ENCODE measurements at regions not wholly inside any gene's neighbourhood (a gene's known extent, or its start where the extent isn't known, plus 50 kb on each side); places are given as distances from the start of the nearest gene placed in this dataset.

DNA sequence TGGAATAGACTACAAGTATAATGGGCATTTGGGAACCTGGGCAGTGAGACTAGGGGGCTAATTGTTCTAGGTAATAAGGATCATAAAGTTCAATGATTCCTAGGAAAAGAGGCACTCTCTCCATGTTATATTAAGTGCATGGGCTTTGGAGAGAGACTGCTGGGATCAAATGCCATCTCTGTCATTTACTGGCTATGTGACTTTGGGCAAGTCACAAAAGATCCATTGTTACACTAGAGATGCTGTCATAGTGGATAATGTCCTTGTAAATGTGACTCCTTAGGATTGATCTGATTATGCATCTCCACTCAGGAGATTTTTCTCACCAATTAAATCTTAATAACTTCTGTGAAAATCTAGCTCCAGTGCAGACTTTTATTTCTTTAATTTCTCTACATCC lies 156.3 kb upstream of the CACNA2D1 start:
- BruUV-seq (replicated peaks), result no TSS peak

DNA sequence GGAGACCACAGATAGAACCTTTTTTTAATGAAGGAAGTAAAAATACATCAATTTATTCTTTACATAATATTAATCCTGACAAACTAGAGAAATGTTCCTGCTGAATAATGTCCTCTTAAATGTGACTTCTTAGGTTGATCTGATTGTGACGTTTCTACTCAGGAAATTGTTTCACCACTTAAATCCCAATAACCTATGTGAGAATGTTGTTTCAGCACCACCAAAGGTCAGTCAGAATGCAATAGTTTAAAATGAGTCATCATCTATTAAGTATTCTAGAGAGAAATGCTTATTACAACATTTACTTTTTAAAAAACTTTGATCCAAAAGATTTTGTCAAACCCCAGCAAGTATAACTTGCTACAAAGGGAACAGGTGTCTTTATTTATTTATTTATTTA lies 155.4 kb upstream of the CACNA2D1 start:
- Histone ChIP-seq H2AFZ (ENCODE audit: low read depth, low read length, poor library complexity, severe bottlenecking) (no peak overlapping the region), H3K27ac (ENCODE audit: low read depth, low read length) (no peak overlapping the region), H3K4me3 (replicated peaks in 1 of 2; ENCODE audit: low read depth in 1 of 2, low read length in 2 of 2) (no peak overlapping the region), H3K9me3 (ENCODE audit: control insufficient read depth in 1 of 2, insufficient read depth in 1 of 2, low read depth in 1 of 2, low read length in 2 of 2) (no peaks in the 10 kb centered on the region), H3K9me2 (ENCODE audit: insufficient read depth) (no peaks in the 10 kb centered on the region), H3K79me2 (ENCODE audit: insufficient read depth, low read length) (no peaks in the 10 kb centered on the region), H4K20me1 (ENCODE audit: insufficient read depth) (no peaks in the 10 kb centered on the region), H3K36me3 (ENCODE audit: control insufficient read depth in 1 of 2, insufficient read depth in 2 of 2, low read length in 2 of 2) (no peaks in the 10 kb centered on the region), H3K4me2 (ENCODE audit: low read length) (no peak overlapping the region), H3K9ac (ENCODE audit: low read length) (no peak overlapping the region), H3K27me3 (ENCODE audit: insufficient read depth, low read length) (no peaks in the 10 kb centered on the region), H3K4me1 (ENCODE audit: control insufficient read depth in 1 of 2, insufficient read depth in 2 of 2, low read length in 2 of 2) (0 out of 4 replicates have a peak, but pooled peaks cover 0 to 2% of the 10 kb centered on the region in 2 experiments)
- CTCF ChIA-PET, result no interaction called here
- no peak for DNase-seq (ENCODE audit: low read depth, low spot score)
- BruUV-seq (replicated peaks), result no TSS peak
- POLR2A ChIA-PET, result no interaction called here
- RAD21 ChIA-PET (ENCODE audit: low non-redundant PET in 1 of 2, low total read pairs in 2 of 2, uncharacterized antibody in 2 of 2, unreplicated experiment in 2 of 2), result no interaction called here
- ATAC-seq, result no peak
- intact Hi-C loops (cut with micrococcal nuclease), result no loop called here
- TF ChIP-seq CEBPB (IDR thresholded peaks at IDR 0.05; ENCODE audit: low read depth), result no peak
- TF ChIP-seq, protein P1, sequence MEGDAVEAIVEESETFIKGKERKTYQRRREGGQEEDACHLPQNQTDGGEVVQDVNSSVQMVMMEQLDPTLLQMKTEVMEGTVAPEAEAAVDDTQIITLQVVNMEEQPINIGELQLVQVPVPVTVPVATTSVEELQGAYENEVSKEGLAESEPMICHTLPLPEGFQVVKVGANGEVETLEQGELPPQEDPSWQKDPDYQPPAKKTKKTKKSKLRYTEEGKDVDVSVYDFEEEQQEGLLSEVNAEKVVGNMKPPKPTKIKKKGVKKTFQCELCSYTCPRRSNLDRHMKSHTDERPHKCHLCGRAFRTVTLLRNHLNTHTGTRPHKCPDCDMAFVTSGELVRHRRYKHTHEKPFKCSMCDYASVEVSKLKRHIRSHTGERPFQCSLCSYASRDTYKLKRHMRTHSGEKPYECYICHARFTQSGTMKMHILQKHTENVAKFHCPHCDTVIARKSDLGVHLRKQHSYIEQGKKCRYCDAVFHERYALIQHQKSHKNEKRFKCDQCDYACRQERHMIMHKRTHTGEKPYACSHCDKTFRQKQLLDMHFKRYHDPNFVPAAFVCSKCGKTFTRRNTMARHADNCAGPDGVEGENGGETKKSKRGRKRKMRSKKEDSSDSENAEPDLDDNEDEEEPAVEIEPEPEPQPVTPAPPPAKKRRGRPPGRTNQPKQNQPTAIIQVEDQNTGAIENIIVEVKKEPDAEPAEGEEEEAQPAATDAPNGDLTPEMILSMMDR (IDR thresholded peaks at IDR 0.05 in 2 of 3, conservative IDR thresholded peaks at IDR 0.05 in 1 of 3; ENCODE audit: borderline replicate concordance in 1 of 3, insufficient read depth in 1 of 3, low read depth in 2 of 3, low read length in 2 of 3), result no peak
- no peak for TF ChIP-seq SIN3A (IDR thresholded peaks at IDR 0.05; ENCODE audit: low read depth)
- no peak for TF ChIP-seq TCF7L2 (IDR thresholded peaks at IDR 0.05; ENCODE audit: borderline replicate concordance, extremely low read depth, insufficient read depth, insufficient read length)
- no peak for TF ChIP-seq CBX3 (IDR thresholded peaks at IDR 0.05; ENCODE audit: low read depth)
- TF ChIP-seq, protein P2, sequence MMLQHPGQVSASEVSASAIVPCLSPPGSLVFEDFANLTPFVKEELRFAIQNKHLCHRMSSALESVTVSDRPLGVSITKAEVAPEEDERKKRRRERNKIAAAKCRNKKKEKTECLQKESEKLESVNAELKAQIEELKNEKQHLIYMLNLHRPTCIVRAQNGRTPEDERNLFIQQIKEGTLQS (IDR thresholded peaks at IDR 0.05), result no peak
- TF ChIP-seq, protein P3, sequence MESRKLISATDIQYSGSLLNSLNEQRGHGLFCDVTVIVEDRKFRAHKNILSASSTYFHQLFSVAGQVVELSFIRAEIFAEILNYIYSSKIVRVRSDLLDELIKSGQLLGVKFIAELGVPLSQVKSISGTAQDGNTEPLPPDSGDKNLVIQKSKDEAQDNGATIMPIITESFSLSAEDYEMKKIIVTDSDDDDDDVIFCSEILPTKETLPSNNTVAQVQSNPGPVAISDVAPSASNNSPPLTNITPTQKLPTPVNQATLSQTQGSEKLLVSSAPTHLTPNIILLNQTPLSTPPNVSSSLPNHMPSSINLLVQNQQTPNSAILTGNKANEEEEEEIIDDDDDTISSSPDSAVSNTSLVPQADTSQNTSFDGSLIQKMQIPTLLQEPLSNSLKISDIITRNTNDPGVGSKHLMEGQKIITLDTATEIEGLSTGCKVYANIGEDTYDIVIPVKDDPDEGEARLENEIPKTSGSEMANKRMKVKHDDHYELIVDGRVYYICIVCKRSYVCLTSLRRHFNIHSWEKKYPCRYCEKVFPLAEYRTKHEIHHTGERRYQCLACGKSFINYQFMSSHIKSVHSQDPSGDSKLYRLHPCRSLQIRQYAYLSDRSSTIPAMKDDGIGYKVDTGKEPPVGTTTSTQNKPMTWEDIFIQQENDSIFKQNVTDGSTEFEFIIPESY (IDR thresholded peaks at IDR 0.05; ENCODE audit: extremely low read depth, insufficient replicate concordance, low read length), result no peak
- TF ChIP-seq POLR2AphosphoS5 (IDR thresholded peaks at IDR 0.05; ENCODE audit: low read depth, low read length), result no peak

More for the DNA sequence above, 156.3 kb upstream of the CACNA2D1 start:
- Histone ChIP-seq H3K4me2 (ENCODE audit: low read length) (no peak overlapping the region), H3K36me3 (ENCODE audit: control insufficient read depth in 1 of 2, insufficient read depth in 2 of 2, low read length in 2 of 2) (no peaks in the 10 kb centered on the region), H3K79me2 (ENCODE audit: insufficient read depth, low read length) (no peaks in the 10 kb centered on the region), H3K27me3 (ENCODE audit: insufficient read depth, low read length) (no peaks in the 10 kb centered on the region), H4K20me1 (ENCODE audit: insufficient read depth) (no peaks in the 10 kb centered on the region), H3K4me3 (replicated peaks in 1 of 2; ENCODE audit: low read depth in 1 of 2, low read length in 2 of 2) (no peak overlapping the region), H3K9ac (ENCODE audit: low read length) (no peak overlapping the region), H3K27ac (ENCODE audit: low read depth, low read length) (no peak overlapping the region), H2AFZ (ENCODE audit: low read depth, low read length, poor library complexity, severe bottlenecking) (no peak overlapping the region), H3K9me2 (ENCODE audit: insufficient read depth) (no peaks in the 10 kb centered on the region), H3K9me3 (ENCODE audit: control insufficient read depth in 1 of 2, insufficient read depth in 1 of 2, low read depth in 1 of 2, low read length in 2 of 2) (no peaks in the 10 kb centered on the region), H3K4me1 (ENCODE audit: control insufficient read depth in 1 of 2, insufficient read depth in 2 of 2, low read length in 2 of 2) (0 out of 4 replicates have a peak, but pooled peaks cover 0 to 2% of the 10 kb centered on the region in 2 experiments)
- intact Hi-C loops (cut with micrococcal nuclease), result loop anchor here (10.0 kb wide), 1 partner anchor 365 kb away; no protein-coding TSS in a partner anchor
- DNase-seq (ENCODE audit: low read depth, low spot score) (no peak), ATAC-seq (no peak)
- ChIA-PET POLR2A (no interaction called here), RAD21 (ENCODE audit: low non-redundant PET in 1 of 2, low total read pairs in 2 of 2, uncharacterized antibody in 2 of 2, unreplicated experiment in 2 of 2) (no interaction called here), CTCF (interaction anchor here (1.3 kb wide), 1 partner anchor 1101 kb away, joined by 4 read pairs; no protein-coding TSS in a partner anchor)
- TF ChIP-seq, protein P1 (IDR thresholded peaks at IDR 0.05 in 2 of 3, conservative IDR thresholded peaks at IDR 0.05 in 1 of 3; ENCODE audit: borderline replicate concordance in 1 of 3, insufficient read depth in 1 of 3, low read depth in 2 of 3, low read length in 2 of 3), result no peak
- TF ChIP-seq SRF (IDR thresholded peaks at IDR 0.05; ENCODE audit: low read depth) (no peak), TCF7L2 (IDR thresholded peaks at IDR 0.05; ENCODE audit: borderline replicate concordance, extremely low read depth, insufficient read depth, insufficient read length) (no peak), CEBPB (IDR thresholded peaks at IDR 0.05; ENCODE audit: low read depth) (no peak)
- TF ChIP-seq, protein P2 (IDR thresholded peaks at IDR 0.05), result no peak
